SJCRH30 (cell line): ENCODE measurements at regions not wholly inside any gene's neighbourhood (a gene's known extent, or its start where the extent isn't known, plus 50 kb on each side); places are given as distances from the start of the nearest gene placed in this dataset.

Source experiments
- DNase-seq, 2 experiments: peaks; one replicate each; pipeline ENCODE4 v3.0.0-alpha.2; 2015 to 2020
- H3K27ac ChIP-seq: fragments of 250-450 bp; sonication (Bioruptor Pico); 2 replicates; pipeline ENCODE4 v1.5.1; 2020; ENCODE audit warnings: mild to moderate bottlenecking, moderate library complexity
- H3K27me3 ChIP-seq: fragments of 250-450 bp; sonication (Bioruptor Pico); 2 replicates; pipeline ENCODE4 v1.5.1; 2020; ENCODE audit warnings: mild to moderate bottlenecking, moderate library complexity
- H3K36me3 ChIP-seq: fragments of 250-450 bp; sonication (Bioruptor Pico); 2 replicates; pipeline ENCODE4 v1.5.1; 2020; ENCODE audit warnings: mild to moderate bottlenecking, moderate library complexity
- H3K4me1 ChIP-seq: fragments of 250-450 bp; sonication (Bioruptor Pico); 2 replicates; pipeline ENCODE4 v1.5.1; 2020; ENCODE audit warnings: mild to moderate bottlenecking, moderate library complexity
- H3K4me3 ChIP-seq: fragments of 250-450 bp; sonication (Bioruptor Pico); 2 replicates; pipeline ENCODE4 v1.5.1; 2020; ENCODE audit warnings: mild to moderate bottlenecking, moderate library complexity
- H3K9me3 ChIP-seq: fragments of 250-450 bp; sonication (Bioruptor Pico); replicated peaks from 2 replicates; pipeline ENCODE4 v1.5.1; 2020; ENCODE audit warnings: mild to moderate bottlenecking, moderate library complexity

DNA sequence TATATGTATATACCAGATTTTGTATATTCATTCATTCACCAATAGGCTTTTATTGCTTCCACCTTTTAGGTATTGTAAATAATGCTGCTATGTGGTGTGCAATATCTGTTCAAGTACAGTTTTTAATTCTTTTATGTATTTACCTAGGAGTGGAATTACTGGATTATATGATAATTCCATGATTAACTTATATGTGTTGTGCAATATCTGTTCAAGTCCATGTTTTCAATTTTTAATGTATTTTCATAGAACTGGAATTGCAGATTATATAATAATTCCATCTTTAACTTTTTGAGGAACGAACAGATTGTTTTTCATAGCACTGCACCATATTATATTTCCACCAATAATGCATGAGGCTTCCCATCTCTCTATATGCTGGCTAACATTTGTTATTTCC is 50.6 kb upstream of the L3MBTL4 start:
- DNase-seq: no peak
- no peaks in the 10 kb centered on the region for H3K36me3 ChIP-seq
- no peaks in the 10 kb centered on the region for H3K4me1 ChIP-seq
- no peak overlapping the region for H3K27ac ChIP-seq
- no peaks in the 10 kb centered on the region for H3K9me3 ChIP-seq
- no peak overlapping the region for H3K4me3 ChIP-seq
- H3K27me3 ChIP-seq: no peaks in the 10 kb centered on the region

DNA sequence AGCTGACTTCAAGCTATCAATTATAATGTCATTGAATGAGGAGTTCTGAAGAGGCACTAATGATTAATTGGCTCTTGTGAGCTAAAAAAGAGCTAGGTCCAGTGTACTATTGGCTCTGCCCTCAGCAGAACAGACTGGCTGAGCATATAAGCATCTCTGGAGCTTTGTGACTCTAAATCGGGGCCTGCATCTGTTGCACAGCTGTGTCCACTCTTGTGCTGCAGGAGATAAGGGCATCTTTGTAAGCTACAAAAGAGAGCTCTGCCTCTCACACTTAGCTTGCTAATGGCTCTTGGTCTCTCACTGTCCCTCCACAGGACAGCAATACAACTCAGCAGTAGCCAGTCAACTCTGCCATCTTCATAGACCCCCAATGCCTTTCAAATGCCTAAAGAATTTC is 61.5 kb upstream of the L3MBTL4 start:
- Histone ChIP-seq H3K27me3 (no peaks in the 10 kb centered on the region), H3K4me3 (no peak overlapping the region), H3K4me1 (no peaks in the 10 kb centered on the region), H3K36me3 (no peaks in the 10 kb centered on the region), H3K9me3 (no peaks in the 10 kb centered on the region), H3K27ac (no peak overlapping the region)
- DNase-seq: no peak

DNA sequence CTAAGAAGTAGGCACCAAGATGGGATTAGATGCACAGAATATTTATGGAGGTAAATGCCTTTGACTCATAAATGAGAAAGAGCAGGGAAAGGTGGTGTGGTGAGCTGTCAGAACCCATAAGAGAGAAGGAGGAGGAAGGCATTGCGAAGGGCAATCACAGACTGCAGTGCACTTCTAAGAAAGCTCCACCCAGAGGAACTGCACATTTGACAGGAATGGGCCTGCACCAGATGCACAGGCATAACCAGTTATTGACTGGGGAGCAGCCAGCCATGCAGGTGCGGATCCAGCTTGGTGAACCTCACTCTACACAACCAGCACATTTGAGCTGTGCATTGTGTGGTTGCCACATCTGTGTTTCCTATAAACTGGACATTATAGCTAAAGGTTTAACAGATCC is 62.2 kb upstream of the L3MBTL4 start:
- no peaks in the 10 kb centered on the region for H3K27me3 ChIP-seq
- H3K4me1 ChIP-seq: no peaks in the 10 kb centered on the region
- DNase-seq: no peak
- no peak overlapping the region for H3K27ac ChIP-seq
- H3K4me3 ChIP-seq: no peak overlapping the region
- H3K36me3 ChIP-seq: no peaks in the 10 kb centered on the region
- no peaks in the 10 kb centered on the region for H3K9me3 ChIP-seq

DNA sequence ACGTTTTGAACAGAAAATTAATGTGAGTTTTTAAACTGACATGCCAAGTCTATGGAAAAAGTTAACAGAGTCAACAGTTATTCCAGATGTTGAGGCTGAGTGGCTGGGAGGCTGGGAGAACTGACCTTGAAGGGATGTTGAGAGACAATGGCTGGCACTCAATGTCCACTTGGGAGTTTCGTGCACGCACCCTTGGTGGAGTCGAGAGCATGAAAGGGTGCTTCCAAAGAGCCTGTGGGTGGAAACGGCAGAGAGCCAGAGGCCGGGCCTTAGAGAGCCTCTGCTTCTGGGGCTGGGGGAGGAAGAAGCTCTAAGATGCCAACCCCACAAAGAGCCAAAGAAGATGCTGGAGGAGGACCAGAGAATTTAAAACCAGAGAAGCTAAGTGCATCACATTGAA is 63.4 kb upstream of the L3MBTL4 start:
- no peaks in the 10 kb centered on the region for H3K9me3 ChIP-seq
- no peaks in the 10 kb centered on the region for H3K4me1 ChIP-seq
- no peak for DNase-seq
- no peak overlapping the region for H3K4me3 ChIP-seq
- H3K27ac ChIP-seq: no peak overlapping the region
- no peaks in the 10 kb centered on the region for H3K27me3 ChIP-seq
- H3K36me3 ChIP-seq: no peaks in the 10 kb centered on the region

DNA sequence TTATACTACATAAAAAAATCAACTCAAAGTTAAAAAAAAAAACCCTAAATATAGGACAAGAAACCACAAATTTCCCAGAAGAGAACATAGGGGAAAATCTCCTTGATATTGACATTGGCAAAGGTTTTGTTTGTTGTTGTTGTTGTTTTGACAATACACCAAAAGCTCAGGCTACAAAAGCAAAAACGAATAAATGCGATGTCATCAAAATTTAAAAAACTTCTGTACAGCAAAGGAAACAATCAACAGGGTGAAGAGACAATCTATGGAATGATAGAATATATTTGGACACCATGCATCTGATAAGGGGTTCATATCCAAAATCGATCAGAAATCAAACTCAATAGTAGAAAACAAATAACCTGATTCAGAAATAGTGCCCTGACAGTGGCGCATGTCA is 65.0 kb upstream of the L3MBTL4 start:
- no peak for DNase-seq
- Histone ChIP-seq H3K9me3 (no peaks in the 10 kb centered on the region), H3K4me1 (no peaks in the 10 kb centered on the region), H3K27ac (no peak overlapping the region), H3K36me3 (no peaks in the 10 kb centered on the region), H3K4me3 (no peak overlapping the region), H3K27me3 (no peaks in the 10 kb centered on the region)

DNA sequence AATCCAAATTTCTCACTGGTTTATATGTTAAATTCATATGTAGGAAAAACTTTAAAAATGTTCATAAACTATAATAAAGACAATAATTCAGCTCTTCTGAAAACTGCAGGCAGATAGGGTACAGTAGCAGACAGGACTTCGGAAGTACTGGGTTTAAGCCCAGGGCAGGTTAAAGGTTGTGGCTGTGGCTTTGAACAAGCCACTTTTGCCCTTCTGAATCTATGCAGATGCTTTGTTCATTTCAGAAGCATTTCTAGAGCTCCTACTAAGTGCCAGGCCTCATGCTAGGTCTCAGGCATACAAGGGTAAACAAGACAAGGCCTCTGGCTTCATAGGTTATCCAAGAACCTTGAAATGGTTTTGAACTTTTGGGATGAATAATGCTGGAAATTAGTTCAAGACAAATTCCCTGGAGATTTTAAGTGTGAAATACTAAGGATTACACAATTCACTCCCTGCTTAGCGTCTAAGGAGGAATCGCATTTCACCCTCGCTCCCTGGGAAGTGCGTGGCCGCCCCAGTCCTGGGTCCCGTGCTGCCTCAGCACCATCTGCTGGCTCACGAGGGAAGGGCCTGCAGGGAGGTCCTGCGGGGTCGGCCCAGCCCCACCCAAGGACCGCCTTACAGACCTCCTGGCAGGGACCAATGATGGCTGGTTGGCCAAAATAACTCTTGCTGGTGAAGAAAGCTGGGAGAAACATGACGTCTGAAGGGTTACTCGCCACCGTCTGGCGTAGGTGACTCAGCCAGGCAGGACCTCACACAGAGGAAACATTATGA is 67.7 kb upstream of the L3MBTL4 start:
- Histone ChIP-seq H3K9me3 (no peaks in the 10 kb centered on the region), H3K4me3 (no peak overlapping the region), H3K4me1 (no peaks in the 10 kb centered on the region), H3K27me3 (no peaks in the 10 kb centered on the region), H3K27ac (no peak overlapping the region), H3K36me3 (no peaks in the 10 kb centered on the region)
- DNase-seq: peak; percentile 39 to 63

DNA sequence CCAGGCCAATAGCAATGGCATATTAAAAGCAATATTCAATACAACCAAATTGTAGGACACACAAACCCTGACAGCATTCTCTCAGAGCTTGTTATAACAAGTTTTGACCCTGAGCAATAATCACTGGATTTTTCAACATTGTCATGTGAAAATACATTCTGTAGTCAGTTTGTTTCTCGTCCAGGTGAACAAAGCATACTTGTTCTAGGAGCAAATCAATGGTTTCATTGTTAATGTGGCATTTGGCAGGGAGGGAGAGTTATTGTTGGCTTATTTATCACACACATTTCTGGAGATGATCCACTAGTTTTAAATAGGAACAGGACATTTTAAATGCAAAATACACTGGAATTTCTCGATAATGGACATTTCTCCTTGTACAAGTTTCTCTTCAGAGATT is 69.9 kb upstream of the L3MBTL4 start:
- H3K9me3 ChIP-seq: no peaks in the 10 kb centered on the region
- H3K27ac ChIP-seq: no peak overlapping the region
- no peaks in the 10 kb centered on the region for H3K36me3 ChIP-seq
- no peaks in the 10 kb centered on the region for H3K4me1 ChIP-seq
- H3K4me3 ChIP-seq: no peak overlapping the region
- DNase-seq: no peak
- H3K27me3 ChIP-seq: no peaks in the 10 kb centered on the region

DNA sequence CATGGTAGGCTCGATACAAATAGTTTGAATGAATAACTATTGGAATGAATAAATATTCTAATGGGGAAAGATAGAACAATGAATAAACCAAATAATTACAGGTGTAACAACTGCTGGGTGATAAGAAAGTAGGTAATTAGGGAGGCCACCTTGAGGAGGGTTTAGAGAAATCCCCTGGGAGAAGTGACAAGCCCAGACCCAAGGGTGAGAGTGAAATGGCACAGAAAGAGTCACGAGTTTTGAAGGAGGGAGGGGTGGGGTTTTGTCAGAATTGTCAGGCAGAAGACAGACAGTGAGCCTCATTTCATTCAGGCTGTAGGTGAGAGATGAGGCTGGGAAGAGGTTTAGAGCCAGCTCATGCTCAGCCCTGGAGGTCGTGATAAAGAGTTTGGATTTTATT is 71.6 kb upstream of the L3MBTL4 start:
- H3K27me3 ChIP-seq: no peaks in the 10 kb centered on the region
- H3K27ac ChIP-seq: no peak overlapping the region
- H3K9me3 ChIP-seq: no peaks in the 10 kb centered on the region
- no peaks in the 10 kb centered on the region for H3K36me3 ChIP-seq
- H3K4me3 ChIP-seq: no peak overlapping the region
- H3K4me1 ChIP-seq: no peaks in the 10 kb centered on the region
- no peak for DNase-seq

DNA sequence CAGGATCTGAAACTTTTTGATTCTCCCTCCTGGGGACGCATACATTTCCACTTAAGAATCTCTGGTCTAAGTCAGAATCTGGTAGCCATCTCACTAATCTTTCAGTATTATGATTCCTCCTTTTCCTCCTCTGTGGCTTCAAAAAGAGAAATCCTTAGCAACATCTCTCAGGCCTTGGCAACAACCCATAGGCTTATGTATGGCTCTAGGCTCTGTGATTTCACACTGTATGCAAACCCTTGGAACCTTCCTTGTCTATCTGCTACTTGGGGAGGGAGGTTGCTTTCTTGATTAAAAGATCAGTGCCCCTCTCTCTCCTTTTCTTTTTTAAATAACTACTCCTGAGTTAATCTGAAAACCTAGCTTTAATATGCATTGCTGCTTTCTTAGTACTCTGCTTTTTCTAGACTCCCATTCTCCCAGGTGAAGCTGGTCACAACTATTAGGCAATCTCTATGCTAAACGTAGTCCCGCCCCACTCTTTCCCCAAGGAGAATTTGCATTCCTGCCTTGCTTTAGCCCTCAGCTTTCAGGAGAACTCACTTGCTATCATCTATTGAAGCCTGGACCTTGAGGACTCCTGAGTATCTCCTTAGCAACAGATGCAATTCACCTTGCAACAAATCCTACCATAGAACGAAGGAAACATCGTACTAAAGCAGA is 72.2 kb upstream of the L3MBTL4 start:
- DNase-seq: no peak
- H3K36me3 ChIP-seq: no peaks in the 10 kb centered on the region
- H3K4me1 ChIP-seq: no peaks in the 10 kb centered on the region
- no peak overlapping the region for H3K27ac ChIP-seq
- no peak overlapping the region for H3K4me3 ChIP-seq
- H3K9me3 ChIP-seq: no peaks in the 10 kb centered on the region
- no peaks in the 10 kb centered on the region for H3K27me3 ChIP-seq

DNA sequence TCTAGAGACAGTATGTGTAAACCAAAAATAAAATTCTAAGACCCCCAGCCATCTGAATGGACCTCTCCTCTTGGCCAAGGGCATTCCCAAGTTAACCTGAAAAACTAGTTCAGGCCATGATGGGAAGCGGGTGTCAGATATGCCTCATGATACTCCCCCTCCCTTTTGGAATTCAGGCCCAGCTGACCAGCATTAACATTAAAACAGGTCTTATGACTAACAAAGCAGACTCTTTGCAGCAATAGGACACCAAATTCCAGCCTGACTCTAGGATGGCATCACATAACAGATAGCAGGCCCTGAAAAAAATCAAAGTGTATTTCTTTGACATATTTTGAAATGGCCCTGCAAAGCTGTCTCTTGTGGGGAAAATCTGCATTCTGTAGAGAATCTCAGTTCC is 73.3 kb upstream of the L3MBTL4 start:
- Histone ChIP-seq H3K27ac (no peak overlapping the region), H3K9me3 (no peaks in the 10 kb centered on the region), H3K27me3 (no peaks in the 10 kb centered on the region), H3K36me3 (no peaks in the 10 kb centered on the region), H3K4me3 (no peak overlapping the region), H3K4me1 (no peaks in the 10 kb centered on the region)
- DNase-seq: no peak

DNA sequence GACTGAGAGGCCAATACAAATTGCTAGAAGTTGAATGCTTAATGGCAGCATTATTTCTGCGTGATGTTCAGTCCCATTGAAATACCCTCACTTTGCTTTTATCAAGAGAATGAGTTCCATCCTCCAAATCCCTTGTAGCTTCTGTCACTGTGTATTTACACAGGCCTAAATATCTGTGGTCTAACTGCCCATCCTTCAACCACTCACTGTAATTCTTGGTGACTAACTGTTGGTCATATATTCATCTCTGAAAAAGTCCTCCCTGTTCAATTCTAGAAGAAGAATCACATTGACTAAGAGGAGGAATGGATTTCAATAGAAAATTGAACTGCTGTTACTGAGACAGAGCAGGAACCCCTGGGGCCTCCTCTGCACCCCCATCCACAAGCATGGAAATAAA is 74.2 kb upstream of the L3MBTL4 start:
- DNase-seq: no peak
- Histone ChIP-seq H3K9me3 (no peaks in the 10 kb centered on the region), H3K4me1 (no peaks in the 10 kb centered on the region), H3K27me3 (no peaks in the 10 kb centered on the region), H3K36me3 (no peaks in the 10 kb centered on the region), H3K4me3 (no peak overlapping the region), H3K27ac (no peak overlapping the region)

DNA sequence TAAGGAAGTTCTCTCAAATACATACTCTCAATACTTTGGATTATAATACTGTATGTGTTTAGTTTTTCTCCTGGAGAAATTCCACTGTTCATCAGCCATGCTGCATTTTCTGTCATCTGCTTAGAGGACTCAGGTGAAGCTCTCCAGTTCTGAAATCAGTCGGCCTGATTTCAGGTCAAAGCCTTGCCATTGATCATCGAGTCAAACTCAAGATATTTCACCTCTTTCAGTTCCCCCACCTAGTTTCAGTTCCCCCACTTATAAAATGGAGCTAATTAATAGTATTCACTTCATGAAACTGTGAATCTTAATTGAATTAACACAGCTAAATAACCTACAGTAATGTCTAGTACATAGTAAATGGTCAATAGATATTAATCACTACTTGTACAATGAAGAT is 75.3 kb upstream of the L3MBTL4 start:
- no peaks in the 10 kb centered on the region for H3K9me3 ChIP-seq
- H3K27me3 ChIP-seq: no peaks in the 10 kb centered on the region
- DNase-seq: no peak
- no peaks in the 10 kb centered on the region for H3K36me3 ChIP-seq
- no peaks in the 10 kb centered on the region for H3K4me1 ChIP-seq
- H3K27ac ChIP-seq: no peak overlapping the region
- no peak overlapping the region for H3K4me3 ChIP-seq

DNA sequence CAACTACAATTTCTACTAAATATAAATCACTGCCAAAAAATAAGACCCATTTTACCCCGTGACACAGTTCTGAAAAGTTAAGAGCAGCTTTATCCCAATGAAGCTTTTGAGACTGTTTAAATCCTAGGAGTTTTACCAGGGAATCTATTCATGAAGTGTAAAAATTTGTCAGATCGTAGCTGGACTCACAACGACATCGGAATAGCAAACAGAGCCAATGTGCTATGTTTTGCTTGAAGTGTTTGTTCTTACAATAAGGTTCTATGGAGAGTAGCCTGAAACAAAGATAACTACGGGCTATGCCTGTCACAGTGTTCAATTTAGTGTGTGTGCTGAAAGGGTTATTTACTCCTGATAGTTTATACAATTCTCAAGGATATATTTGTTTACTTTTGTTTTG is 78.5 kb upstream of the L3MBTL4 start:
- Histone ChIP-seq H3K9me3 (no peaks in the 10 kb centered on the region), H3K27me3 (no peaks in the 10 kb centered on the region), H3K27ac (no peak overlapping the region), H3K4me1 (no peaks in the 10 kb centered on the region), H3K4me3 (no peak overlapping the region), H3K36me3 (no peaks in the 10 kb centered on the region)
- DNase-seq: no peak

DNA sequence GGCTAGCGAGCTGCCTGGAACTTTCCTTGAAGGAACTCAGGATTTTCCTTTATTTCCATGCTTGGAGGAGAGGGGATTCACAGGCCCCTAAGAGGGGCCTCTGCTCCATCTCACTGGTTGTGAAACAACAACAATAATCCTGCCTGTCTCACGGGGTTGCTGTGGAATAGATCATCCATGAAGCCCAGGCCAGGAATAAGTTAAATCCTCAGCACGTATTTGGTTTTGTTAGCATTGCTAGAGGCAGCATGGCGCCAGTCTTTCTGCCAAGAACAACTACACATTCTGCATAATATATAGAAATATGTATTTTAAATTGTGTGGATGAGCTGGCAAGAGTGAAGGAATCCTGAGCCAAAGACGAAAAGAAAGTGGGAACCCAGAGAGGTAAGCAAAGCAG is 80.8 kb upstream of the L3MBTL4 start:
- no peak for DNase-seq
- Histone ChIP-seq H3K9me3 (no peaks in the 10 kb centered on the region), H3K27me3 (no peaks in the 10 kb centered on the region), H3K27ac (no peak overlapping the region), H3K36me3 (no peaks in the 10 kb centered on the region), H3K4me1 (no peaks in the 10 kb centered on the region), H3K4me3 (no peak overlapping the region)

DNA sequence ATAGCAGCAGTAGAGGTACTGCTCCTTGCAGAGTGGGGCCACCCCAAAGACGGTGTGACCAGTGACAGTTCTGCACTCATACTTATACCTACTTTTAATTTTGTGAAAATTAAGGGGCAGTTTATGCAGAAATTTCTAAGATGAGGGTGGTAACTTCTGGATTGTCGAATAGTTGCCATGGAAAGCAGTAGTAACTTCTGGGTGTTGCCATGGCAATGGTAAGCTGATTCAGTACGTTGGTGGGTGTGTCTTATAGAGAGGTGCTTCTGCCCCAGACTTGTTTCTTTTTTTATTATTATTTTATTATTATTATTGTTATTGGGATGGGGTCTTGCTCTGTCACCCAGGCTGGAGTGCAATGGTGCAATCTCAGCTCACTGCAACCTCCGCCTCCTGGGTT is 82.8 kb upstream of the L3MBTL4 start:
- H3K9me3 ChIP-seq: no peaks in the 10 kb centered on the region
- H3K27ac ChIP-seq: no peak overlapping the region
- no peak overlapping the region for H3K4me3 ChIP-seq
- no peaks in the 10 kb centered on the region for H3K27me3 ChIP-seq
- no peaks in the 10 kb centered on the region for H3K4me1 ChIP-seq
- DNase-seq: no peak
- H3K36me3 ChIP-seq: no peaks in the 10 kb centered on the region

DNA sequence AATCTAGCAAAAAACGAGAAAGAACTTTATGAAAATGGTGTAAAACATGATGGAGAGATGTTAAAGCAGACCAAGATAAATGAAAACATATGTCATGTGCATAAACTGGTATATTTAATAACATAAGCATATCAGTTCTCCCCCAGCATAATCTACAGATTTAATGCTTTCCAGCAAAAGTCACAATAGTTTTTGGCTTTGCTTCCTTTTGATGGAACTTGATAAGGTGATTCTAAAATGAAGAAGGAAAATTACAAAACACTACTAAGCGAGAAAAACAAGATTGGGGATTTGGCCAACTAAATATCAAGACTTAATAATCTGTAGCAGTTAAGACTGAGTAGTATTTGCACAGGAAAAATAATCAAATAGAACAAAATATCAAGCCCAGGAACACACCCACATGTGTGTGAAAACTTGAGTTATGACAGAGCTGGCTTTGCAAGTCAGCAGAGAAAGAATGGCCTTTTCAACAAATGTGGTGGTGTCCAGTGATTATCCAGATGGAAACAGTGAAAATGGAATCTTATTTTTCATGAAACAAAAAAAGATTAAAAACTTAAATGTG is 83.7 kb upstream of the L3MBTL4 start:
- H3K9me3 ChIP-seq: no peaks in the 10 kb centered on the region
- no peaks in the 10 kb centered on the region for H3K4me1 ChIP-seq
- no peak for DNase-seq
- H3K4me3 ChIP-seq: no peak overlapping the region
- no peaks in the 10 kb centered on the region for H3K36me3 ChIP-seq
- H3K27me3 ChIP-seq: no peaks in the 10 kb centered on the region
- H3K27ac ChIP-seq: no peak overlapping the region
